NCI-H345 (cell line): ENCODE measurements at regions not wholly inside any gene's neighbourhood (a gene's known extent, or its start where the extent isn't known, plus 50 kb on each side); places are given as distances from the start of the nearest gene placed in this dataset.
"Not testable (repeated sequence)": the region's sequence is repeated elsewhere in the genome, so short reads cannot be mapped to it uniquely, and the experiment has no call there.

Experiments
- DNase-seq: peaks from one replicate; lab custom pipeline; 2025; lab: John Stamatoyannopoulos, UW

DNA sequence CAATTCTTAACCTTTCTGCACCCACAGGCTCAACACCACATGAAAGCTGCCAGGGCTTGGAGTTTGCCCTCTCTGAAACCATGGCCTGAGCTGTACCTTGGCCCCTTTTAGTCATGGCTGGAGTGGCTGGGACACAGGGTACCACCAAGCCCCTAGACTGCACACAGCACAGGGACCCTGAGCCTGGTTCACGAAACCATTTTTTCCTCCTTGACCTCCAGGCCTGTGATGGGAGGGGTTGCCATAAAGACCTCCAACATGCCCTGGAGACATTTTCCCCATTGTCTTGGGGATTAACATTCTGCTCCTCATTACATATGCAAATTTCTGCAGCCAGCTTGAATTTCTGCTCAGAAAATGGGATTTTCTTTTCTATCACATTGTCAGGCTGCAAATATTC lies 113.4 kb downstream of the XPNPEP1 start:
- DNase-seq, result not testable (repeated sequence)

- not testable (repeated sequence) for DNase-seq
Measured at GRCh38 chr10:109801191-109801590, 122.1 kb downstream of the XPNPEP1 start.

DNA sequence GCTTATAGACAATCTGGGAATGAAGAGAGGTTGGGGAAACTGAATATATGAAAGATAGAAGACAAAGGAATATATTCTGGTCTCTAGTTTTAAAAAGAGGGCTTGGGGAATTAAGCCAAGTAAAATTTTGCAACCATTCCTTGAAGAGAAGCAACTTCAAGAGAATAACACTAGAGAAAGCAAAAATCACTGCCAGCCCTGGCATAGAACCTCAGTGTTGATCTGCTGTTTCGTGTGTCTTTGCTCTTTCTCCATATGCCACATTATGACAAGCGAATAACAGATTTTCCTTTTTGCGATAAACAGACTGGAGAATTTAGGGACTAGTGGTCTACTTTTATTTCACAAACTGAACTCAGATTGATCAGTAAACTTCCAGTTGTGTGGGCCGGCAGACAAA lies 132.7 kb downstream of the XPNPEP1 start:
- DNase-seq, result no peak

DNA sequence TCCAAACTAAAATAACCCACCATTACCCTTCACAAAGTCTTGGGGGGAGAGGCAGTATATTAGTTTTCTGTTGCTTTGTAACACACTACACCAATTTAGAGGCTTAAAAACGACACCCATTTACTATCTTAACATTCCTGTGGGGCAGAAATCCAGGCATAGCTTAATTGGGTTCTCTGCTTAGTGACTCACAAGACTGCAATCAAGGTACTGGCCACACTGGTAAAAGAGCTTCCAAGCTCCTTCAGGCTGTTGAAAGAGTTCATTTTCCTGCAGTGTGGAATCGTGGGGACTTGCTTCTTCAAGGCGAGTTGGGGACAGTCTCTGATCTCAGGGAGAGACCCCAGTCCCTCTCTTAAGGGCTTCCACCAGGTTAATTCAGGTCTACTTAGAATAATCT lies 139.1 kb downstream of the XPNPEP1 start:
- no peak for DNase-seq

DNA sequence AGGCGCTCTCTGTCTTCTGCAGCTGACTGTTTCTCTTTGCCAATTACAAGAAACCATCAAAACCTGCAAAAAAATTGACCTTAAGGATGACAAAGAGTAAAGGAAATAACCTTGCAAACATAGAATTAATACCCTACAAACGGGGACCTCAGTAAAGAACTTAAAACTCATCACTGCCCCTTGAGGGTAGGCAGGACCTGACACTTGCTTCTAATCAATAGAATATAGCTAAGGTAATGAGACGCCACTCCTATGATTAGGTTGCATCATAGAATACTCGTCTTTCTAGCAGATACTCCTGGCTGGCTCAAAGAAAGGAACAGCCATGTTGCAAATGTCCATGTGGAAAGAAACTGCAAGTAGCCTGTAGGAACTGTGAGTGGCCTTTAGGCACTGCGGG lies 140.0 kb downstream of the XPNPEP1 start:
- DNase-seq, result no peak

GRCh38 chr10:109780997-109781396 lies 142.3 kb downstream of the XPNPEP1 start:
- DNase-seq, result no peak

DNA sequence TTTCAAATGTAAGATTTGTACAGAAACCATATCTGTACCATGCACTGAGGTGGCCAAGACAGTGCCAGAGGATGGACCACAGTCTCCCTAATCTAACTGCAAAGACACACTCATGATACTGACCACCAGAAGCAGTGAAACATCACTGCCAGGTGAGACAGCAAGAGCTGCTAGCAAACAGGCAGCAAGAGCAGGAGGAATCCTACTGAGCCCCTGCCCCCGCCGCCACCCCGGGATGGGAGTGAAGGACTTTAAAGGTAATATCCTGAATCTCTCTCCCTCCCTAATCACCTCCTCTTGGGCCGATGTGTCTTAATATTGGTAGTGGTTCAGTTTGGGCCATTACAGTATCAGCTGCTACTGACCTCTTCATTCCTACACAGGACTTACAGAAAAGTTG lies 144.3 kb downstream of the XPNPEP1 start:
- no peak for DNase-seq

DNA sequence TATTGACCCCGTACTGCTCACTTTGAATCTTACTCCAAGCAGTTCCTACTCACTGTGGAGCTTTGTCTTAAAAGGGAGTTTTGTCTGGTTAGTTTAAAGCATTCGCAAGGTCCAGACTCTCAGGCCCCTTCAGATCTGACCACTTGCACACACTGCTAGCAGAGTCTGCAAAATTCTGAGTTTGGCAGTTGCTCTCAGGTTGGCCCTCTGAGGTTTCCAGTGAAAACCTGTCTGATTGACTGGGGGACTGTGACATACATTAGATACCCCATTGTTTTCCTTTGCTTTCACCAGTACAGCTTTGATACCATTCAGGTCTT lies 149.2 kb downstream of the XPNPEP1 start:
- DNase-seq, result no peak

DNA sequence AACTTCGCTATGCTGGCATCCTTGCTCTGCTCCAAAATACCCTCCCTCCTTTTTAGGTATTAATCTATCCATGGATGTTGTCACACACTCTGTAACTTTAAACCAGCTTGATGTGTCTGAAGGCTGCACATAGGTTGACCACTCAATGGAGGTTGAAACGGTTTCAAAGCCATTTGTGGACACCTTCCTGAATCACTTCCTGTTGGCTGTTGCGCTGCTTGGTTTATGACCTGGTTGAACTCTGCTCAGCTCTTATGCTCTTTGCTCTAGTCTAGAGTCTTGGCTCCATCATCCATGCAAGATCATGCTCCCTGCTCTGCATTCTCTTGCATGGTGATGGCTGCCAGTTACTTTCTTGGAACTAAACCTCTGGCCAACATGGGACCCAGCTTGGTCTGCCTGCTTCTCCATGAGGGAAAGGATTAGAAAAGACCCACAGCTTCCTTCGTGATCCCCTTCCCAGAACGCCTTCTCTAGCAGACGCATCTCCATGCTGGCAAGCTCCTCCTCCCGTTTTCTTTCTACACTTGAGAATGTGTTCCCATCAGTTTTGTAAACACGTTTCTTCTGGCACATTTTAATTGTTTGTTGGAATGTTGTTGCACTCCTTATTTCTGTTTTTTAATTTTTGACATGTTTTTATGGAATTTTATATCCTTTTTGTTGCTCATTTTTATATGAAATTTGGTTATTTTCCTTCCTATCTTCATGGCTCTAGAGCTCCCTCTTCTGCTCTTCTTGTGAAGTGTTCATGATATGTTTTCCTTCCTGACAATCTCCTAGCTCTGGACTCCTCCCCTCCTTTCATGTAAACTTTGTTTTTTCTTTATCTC lies 149.8 kb downstream of the XPNPEP1 start:
- no peak for DNase-seq

- no peak for DNase-seq
Measured at GRCh38 chr10:109770663-109771062, 152.6 kb downstream of the XPNPEP1 start.

GRCh38 chr10:109769966-109770365 lies 153.3 kb downstream of the XPNPEP1 start:
- DNase-seq, result no peak

- DNase-seq, result no peak
Measured at GRCh38 chr10:109765838-109766237, 157.5 kb downstream of the XPNPEP1 start.

GRCh38 chr10:109762555-109762954 lies 160.8 kb downstream of the XPNPEP1 start:
- DNase-seq, result no peak

DNA sequence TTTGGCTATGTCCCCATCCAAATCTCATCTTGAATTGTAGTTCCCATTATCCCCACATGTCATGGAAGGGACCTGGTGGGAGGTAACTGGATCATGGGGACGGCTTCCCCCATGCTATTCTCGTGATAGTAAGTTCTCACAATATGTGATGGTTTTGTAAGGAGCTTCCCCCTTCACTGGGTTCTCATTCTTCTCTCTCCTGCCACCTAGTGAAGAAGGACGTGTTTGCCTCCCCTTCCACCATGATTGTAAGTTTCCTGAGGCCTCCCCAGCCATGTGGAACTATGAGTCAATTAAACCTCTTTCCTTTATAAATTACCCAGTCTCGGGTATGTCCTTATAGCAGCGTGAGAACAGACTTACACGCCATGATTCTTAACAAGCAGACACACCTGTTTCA lies 165.6 kb downstream of the XPNPEP1 start:
- not testable (repeated sequence) for DNase-seq

DNA sequence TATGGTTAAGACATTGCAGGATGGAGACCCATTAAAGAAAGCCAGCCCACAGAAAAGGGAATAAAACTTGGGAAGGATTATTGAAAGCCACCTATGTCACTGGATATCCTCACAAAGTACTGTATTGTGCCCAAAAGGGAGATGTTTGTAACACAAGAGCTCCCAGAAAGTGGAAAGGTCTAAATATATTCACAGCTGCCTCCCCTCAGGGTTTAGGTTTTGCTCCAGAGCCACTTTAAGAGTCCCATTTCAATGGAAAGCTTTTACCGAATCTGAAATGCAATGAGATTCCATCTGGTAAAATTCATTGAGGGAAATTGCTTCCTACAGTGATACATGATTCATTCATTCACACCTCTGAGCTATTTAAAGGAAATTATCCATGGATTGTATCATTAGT lies 176.4 kb downstream of the XPNPEP1 start:
- no peak for DNase-seq

DNA sequence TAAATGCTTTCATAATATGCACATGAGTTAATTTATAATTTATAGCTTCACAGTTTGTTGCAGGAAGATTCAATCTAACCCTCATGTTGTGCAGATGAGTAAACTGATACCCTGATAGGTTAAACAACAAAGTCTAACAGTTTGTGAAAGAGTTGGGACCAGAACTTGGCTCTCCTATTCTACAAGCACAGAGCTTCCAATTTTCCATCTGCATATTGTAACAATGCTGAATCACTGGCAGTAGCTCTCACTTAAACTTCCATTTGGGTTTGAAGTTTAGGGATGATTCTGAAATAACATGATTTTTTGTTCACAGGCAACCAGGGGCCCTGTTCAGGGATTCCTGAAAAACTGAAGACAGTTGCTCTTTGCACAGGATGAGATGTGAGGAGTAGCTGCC lies 179.3 kb downstream of the XPNPEP1 start:
- no peak for DNase-seq

DNA sequence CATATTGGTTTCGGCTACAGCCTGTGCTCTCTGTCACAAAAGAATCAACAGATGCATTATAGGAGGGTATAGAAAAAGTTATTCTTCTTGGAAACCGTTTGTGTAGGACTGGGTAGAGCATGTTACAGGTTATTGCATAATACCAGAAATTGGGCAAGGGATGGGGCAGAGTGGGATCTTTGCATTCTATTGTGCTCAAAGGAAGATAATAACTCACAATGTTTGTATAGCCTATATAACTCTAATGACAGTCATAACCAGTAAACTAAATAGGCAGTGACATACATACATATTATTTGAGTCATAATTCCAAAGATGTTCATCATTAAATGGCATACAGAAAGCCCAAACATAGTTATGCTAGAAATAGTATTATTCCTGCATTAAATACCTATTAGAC lies 179.7 kb downstream of the XPNPEP1 start:
- no peak for DNase-seq

- DNase-seq, result no peak
Measured at GRCh38 chr10:109743146-109743545, 180.2 kb downstream of the XPNPEP1 start.

- no peak for DNase-seq
Measured at GRCh38 chr10:109741712-109742111, 181.6 kb downstream of the XPNPEP1 start.

GRCh38 chr10:109740436-109740835 lies 182.9 kb downstream of the XPNPEP1 start:
- DNase-seq, result no peak

DNA sequence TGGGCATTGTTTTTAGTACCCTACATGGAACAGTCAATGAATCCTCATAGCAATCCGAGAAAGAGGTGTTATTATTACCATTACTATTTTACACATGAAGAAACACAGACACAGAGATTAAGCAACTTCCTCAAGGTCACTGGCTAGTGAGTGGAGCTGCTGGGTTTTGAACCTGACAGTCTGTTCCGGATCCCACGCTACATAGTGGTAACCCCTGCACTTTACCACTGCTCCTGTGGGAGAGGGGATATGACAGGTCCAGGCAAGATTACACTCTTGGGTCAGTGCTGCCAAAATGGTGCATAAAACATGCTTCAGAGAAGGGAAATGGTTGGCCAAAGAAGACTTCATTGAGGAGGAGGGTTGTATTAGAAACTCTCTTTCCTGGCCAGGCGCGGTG lies 185.7 kb downstream of the XPNPEP1 start:
- DNase-seq, result no peak

GRCh38 chr10:109737009-109737408 lies 186.3 kb downstream of the XPNPEP1 start:
- DNase-seq, result no peak

DNA sequence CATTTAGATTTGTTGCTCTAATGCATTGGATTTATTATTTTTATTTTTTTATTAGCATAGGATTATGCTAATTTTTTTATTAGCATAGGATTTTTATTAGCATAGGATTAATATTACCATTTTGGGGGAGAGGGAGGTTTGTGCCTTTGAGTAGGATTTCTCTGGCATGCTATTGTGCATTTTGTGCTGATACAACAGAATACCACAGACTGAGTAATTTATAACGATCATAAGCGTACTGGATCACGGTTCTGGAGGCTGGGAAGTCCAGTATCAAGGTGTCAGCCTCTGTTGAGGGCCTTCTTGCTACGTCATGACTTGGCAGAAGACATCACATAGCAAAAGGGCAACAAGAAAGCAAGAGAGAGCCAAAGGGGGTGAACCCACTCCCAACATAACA lies 187.5 kb downstream of the XPNPEP1 start:
- DNase-seq, result no peak

DNA sequence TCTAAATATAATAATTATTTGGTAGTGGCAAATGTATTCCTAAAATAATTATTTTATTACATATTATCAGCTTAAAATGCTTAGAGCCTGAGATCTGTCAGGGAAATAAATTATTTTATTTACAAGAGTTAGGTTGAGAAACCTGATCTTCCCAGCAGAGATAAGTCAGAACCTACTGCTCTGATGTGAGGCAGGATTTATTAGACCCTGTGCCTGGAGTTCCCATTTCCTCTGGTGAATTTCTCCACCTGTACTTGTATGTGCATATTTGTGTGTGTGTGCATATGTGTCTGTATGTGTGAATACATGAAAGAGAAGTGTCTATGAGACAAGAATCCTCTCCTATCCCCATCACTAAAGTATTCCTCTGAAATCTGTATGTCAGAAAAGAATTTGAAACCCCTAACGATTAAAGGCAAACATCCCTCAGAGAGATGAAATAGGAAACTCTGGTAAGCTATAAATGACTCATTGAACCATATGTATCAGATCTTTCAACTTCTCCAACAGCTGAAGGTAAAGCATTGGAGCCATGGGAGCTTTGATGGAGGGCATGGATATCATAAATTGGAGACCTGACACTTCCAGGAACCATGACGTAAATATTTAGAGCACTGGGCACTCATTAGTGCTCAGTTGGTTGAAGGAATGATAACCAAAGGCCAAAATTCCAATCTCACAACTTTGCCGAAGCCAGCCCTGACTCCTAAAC lies 190.9 kb downstream of the XPNPEP1 start:
- no peak for DNase-seq
